CD4-positive, alpha-beta T cell treated with Interleukin-4 for 1 hour (primary cell): ENCODE measurements at regions not wholly inside any gene's neighbourhood (a gene's known extent, or its start where the extent isn't known, plus 50 kb on each side); places are given as distances from the start of the nearest gene placed in this dataset.

Experiments used
- DNase-seq, 2 donors: peaks; one replicate each; pipeline ENCODE4 v3.0.0-alpha.2; 2020 to 2022

- DNase-seq, result no peak
Measured at GRCh38 chr22:26732284-26732683, 74.9 kb downstream of the MIAT start.

DNA sequence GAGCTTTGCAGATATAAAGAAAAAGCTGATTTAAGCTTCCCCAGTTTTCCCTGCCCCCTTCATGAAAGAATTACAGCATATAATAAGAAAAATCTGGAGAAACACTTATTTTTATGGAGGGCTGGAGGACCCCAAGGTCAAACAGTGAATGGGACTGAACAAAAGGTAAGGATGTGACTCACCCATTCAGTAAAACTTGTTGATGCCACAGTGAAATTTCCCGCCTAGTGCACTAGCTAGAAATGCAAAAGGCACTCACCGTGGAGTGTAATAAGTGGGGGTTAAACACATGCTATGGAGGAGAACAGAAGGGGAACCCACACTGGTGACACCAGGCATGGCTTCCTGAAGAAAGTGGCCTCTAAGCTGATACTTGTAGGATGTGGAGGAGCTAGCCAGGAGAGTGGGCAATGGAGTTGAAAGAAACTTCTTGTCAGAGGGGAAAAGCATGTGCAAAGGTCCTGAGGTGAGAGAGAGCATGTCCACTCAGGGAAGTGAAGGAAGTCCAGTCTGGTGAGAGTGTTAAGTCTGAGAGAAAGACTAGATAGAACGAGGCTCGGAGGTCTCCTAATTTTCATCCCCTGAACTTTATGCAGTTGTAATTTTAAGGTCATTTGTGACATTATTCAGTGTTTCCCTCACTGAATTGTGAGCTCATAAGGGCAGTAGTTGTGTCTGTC lies 77.1 kb downstream of the MIAT start:
- DNase-seq, result no peak

GRCh38 chr22:26735019-26735409 lies 77.6 kb downstream of the MIAT start:
- no peak for DNase-seq

- no peak for DNase-seq
Measured at GRCh38 chr22:26737262-26737661, 79.9 kb downstream of the MIAT start.

GRCh38 chr22:26740253-26740652 lies 82.9 kb downstream of the MIAT start:
- DNase-seq, result no peak

DNA sequence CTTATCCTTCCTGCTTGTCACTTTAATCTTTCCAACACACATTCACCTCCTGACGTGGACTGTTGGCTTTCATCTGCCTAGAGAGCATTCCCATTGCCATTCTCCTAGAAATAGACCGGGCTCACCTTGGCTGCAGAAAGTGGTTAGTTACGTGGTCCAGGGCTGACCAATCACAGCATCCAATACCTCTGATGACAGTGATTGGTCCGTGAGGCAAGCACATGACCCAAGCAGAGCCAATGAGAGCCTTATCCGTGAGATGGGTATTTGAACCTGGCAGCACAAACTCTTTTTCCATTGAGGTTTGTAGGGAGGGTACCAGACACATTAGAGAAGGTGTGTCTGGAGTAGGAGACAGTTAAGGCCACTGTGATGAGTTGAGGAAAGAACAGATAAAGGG lies 85.8 kb downstream of the MIAT start:
- no peak for DNase-seq

DNA sequence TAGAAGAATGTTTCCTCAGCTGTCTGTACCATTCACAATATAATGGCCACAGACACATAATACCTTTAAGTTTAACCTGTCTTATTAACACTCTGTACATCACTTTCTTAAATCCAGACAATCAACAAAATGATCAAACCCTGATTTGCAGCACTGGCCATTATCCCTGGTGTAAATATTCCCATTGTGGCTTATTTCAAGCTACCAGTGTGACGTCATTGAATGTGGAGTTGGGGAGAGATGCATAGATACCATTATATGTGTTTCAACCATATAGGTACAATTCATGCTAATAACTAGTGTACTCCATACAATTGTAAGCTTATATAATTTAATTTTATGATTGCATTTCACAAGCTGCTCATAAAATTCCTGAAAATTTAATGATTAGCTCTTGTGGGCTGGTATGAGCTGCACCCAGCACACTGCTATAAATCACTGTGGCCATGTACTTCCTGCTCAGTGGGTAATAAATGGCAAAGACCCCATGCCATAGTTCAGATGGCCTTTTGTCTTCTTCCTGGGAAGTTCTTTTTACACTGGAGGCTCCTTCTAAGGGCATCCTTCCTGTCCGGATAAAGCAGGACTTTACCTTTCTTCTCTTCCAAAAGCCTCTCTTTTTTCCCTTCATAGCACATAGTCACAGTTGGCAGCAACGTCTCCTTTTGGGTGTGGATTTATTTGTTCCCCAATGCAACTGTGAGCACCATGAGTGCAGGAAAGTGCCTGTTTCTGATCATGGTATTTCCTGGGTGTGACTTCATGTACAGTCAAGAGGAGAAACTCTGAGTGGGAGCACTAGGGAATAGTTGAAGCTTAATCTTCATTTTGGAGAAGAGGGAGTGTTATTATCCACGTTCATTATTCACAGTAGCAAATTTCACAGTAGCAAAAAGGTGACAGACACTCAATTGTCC lies 87.8 kb downstream of the MIAT start:
- no peak for DNase-seq

- no peak for DNase-seq
Measured at GRCh38 chr22:26746311-26746710, 88.9 kb downstream of the MIAT start.

GRCh38 chr22:26748845-26749244 lies 91.5 kb downstream of the MIAT start:
- DNase-seq, result no peak

DNA sequence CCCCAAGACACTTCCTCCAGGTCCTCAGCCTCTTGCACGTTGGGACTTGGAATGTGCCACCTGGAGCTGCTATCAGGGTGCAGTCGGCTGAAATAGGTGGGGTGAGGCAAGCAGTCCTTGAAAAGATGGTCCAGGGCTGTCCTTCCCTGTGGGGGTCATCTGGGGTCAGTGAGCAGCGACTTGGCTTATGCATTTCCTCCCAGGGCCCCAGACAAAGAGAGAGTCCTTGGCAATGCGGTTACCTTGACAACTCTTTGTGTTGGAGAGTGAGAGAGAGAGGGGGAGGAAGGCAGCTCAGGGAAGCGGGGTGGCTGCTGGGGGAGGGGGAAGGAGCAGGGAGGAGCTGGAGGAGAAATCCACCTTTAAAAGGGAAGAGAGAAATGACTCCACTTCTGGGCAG lies 93.8 kb downstream of the MIAT start:
- DNase-seq, result no peak

DNA sequence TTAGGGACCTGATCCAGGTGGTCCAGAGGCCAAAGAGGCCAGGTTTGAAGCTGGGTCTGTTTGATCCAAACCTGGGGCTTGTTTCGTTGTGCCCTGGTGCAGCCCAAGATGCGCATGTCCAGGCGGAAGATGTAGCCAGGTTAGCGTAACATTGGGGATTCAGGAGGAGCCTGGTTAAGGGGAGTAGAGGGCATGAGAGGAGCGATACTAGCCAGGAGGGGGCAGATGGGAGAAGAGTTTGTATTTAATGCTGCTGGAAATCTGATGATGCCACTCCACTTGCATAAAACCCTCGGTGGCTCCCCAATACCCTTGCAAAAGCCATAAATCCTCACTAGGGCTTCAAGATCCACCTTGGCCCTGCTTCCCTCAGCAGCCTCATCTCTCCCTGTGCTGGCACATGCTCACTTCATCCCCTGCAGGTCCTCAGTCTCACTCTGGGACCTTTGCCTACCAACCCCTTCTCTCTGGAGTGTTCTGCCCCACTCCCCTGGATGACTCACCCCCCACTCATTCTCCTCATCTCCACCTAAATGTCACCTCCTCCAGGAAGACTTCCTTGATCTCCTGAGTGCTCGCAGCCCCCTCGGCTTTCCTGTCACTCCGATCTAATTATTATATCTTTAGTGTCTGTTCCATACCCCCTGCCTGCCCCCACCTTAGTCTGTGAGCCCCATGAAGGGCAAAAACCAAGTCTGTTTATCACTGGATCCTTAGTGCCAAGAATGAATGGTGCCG lies 95.9 kb downstream of the MIAT start:
- no peak for DNase-seq

GRCh38 chr22:26756675-26757293 lies 99.4 kb downstream of the MIAT start:
- DNase-seq, result peak in 1 of 2 donors; percentile 19

DNA sequence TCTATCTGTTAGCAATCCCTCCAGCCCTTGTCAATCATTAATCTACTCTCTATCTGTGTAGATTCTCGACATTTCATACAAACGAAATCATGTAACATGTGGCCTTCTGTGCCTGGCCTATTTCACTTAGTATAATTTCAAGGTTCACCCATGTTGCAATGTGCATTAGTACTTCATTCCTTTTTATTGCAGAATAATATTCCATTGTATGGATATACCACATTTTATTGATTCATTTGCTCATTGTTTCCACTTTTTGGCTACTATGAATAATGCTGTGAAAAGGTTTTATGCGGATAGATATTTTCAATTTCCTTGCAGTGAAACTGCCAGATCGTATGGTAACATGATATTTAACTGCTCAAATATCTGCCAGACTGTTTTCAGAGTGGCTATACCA lies 100.1 kb downstream of the MIAT start:
- DNase-seq, result no peak

- DNase-seq, result no peak
Measured at GRCh38 chr22:26762503-26763472, 105.4 kb downstream of the MIAT start.

DNA sequence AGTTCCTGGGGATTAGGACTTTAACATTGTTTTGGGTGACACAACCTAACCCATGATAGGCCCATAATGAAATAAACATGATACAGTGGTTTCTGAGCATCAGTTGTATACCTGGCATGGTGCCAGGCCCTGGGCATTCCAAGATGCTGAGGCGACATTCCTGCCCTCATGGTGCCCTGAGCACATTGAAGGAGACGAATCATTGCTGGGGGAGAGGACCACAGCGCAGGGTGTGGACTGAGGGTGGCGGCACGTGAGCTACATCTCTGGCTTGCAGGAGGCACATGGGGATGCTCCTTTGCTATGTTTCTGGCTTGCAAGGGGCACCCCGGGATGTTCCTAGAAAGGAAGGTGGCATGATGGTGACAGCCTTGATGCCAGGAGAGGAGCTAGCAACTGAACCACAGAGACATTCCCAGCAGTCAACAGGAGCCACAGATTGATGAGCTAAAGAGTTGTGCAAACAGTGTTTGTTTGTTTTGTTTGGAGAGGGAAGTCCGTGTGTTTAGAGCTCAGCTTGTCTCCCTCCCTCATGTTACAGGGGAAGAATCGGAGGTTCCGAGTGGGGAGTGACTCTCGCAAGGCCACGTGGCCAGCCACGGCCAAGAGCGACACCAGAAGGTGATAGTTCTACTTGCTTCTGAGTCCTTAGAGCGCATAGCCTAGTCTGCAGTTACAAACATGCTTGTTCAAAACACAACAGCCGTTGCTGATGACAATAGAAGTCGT lies 106.4 kb downstream of the MIAT start:
- DNase-seq, result no peak

- no peak for DNase-seq
Measured at GRCh38 chr22:26766510-26767350, 109.3 kb downstream of the MIAT start.

DNA sequence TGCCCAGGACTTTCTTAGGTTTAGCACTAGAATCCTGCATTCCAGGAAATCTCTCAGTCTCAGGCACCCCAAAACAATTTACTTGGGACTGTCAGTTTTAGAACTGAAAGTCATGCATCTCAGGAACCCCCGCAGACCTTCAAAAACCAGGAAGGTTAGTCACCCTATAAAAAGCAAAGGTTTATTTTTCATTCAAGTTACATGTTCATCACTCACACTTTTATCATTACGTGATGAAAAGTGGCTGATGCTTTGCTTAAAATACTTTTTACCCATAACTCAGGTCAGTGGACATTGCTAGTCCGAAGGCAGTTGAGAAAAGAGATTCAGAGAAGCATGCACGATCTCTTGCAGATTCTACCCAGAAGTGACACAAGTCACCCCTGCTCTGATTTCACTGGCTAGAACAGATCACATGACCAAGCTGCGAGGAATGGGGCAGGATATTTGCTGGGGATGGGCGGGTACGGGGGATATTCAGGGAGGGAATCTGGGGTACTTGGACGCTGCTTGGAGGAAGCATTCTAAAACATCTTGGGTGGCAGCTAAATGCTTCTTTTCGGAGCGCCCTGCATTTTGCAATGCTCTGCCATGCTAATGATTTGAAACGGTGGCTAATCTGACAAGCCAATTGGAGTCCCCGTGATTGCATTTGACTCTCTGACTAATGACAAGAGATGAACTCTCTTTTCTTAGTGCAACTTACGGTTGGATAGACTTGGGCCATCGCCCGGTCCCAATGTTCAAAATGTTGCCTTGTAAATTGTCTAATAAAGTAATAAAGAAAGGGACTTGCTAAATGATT lies 110.2 kb downstream of the MIAT start:
- no peak for DNase-seq

GRCh38 chr22:26768156-26768515 lies 110.7 kb downstream of the MIAT start:
- DNase-seq, result no peak

GRCh38 chr22:26768952-26769351 lies 111.6 kb downstream of the MIAT start:
- DNase-seq, result no peak
